ENCODE measurements at regions not wholly inside any gene's neighbourhood (a gene's known extent, or its start where the extent isn't known, plus 50 kb on each side); places are given as distances from the start of the nearest gene placed in this dataset.

DNA sequence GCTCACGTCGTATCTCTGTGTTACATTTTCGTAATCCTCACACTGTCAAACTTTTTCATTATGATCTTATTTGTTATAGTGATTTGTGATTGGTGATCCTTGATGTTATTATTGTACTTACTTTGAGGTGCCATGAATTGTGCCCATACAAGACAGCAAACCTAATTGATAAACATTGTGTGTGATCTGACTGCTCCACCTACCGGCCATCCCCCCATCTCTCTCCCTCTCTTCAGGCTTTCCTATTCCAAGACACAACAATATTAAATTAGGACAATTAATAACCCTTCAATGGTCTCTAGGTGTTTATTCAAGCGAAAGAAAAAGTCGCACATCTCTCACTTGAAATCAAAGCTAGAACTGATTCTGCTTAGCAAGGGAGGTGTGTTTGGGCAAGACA lies 349.3 kb downstream of the RBM26 start:
- H3K27ac ChIP-seq = no peak overlapping the region
- H3K4me1 ChIP-seq = no peaks in the 10 kb centered on the region
- no peaks in the 10 kb centered on the region for H3K9me3 ChIP-seq
- H3K4me2 ChIP-seq = no peak overlapping the region
- H3K36me3 ChIP-seq = no peaks in the 10 kb centered on the region
- TF ChIP-seq Cebpa-rat (IDR thresholded peaks at IDR 0.05) = no peak
- no peaks in the 10 kb centered on the region for H4K20me1 ChIP-seq
- H3K27me3 ChIP-seq = no peaks in the 10 kb centered on the region
- H3K9ac ChIP-seq = no peak overlapping the region
- H3K4me3 ChIP-seq = no peak overlapping the region

DNA sequence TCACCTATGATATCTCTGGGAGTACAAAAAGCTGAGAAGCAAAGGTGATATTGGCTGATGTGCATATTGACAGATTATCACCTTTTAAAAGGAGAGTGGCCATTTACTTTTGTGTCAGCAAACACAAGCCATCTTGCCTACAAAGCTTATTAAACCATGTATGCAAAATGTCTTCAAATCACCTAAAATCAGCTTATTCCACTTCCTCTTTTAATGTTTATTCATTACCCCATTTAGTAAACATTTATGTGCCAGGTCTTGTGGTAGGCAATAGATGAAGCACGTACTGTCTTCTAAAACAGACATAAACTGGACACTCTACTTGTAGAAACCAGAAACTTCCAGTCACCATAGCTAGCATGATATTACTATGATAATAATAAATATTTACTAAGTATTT lies 354.6 kb downstream of the RBM26 start:
- H3K4me3 ChIP-seq = no peak overlapping the region
- H3K27ac ChIP-seq = no peak overlapping the region
- no peaks in the 10 kb centered on the region for H4K20me1 ChIP-seq
- no peak for TF ChIP-seq Cebpa-rat (IDR thresholded peaks at IDR 0.05)
- no peaks in the 10 kb centered on the region for H3K9me3 ChIP-seq
- no peaks in the 10 kb centered on the region for H3K27me3 ChIP-seq
- no peak overlapping the region for H3K9ac ChIP-seq
- no peaks in the 10 kb centered on the region for H3K4me1 ChIP-seq
- no peak overlapping the region for H3K4me2 ChIP-seq
- no peaks in the 10 kb centered on the region for H3K36me3 ChIP-seq

DNA sequence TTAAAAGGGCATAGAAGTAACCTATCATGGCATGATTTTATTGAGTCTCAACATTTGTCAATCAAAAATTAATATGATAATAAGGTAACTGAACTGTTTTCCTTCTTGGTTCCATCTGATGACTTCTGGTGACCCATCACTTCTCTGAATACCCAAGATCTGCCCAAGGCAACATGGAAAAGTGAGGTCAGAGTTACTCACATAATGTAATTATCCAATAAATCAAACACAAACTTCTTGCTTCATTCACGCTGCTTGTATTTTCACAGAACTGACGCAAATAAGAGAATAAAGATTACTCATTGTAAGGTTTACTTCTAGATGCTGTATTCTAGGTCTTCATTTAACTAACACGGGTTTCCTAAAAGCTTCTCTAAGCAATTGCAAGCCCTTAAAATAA lies 361.6 kb downstream of the RBM26 start:
- Histone ChIP-seq H3K4me3 (no peak overlapping the region), H3K27me3 (no peaks in the 10 kb centered on the region), H3K9ac (no peak overlapping the region), H3K4me1 (no peaks in the 10 kb centered on the region), H3K27ac (no peak overlapping the region), H3K36me3 (no peaks in the 10 kb centered on the region), H3K9me3 (no peaks in the 10 kb centered on the region), H4K20me1 (no peaks in the 10 kb centered on the region), H3K4me2 (no peak overlapping the region)
- TF ChIP-seq Cebpa-rat (IDR thresholded peaks at IDR 0.05) = no peak

DNA sequence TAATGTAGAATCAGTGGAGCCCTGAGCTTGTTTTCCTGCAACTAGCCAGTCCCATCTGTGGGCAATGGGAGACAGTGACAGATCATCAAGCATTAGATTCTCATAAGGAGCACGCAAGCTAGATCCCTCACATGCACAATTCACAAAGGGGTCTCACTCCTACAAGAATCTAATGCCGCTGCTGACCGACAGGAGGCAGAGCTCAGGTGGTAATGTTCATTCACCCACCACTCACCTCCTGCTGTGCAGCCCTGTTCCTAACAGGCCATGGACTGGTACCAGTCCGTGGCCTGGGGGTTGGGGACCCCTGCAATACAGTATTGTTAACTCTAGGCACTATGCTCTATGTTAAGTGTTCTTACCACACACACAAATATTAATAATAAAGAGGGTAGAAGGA lies 362.8 kb downstream of the RBM26 start:
- no peaks in the 10 kb centered on the region for H4K20me1 ChIP-seq
- no peak for TF ChIP-seq Cebpa-rat (IDR thresholded peaks at IDR 0.05)
- no peaks in the 10 kb centered on the region for H3K9me3 ChIP-seq
- no peak overlapping the region for H3K4me2 ChIP-seq
- H3K4me3 ChIP-seq = no peak overlapping the region
- H3K4me1 ChIP-seq = no peaks in the 10 kb centered on the region
- no peaks in the 10 kb centered on the region for H3K36me3 ChIP-seq
- H3K27ac ChIP-seq = no peak overlapping the region
- no peaks in the 10 kb centered on the region for H3K27me3 ChIP-seq
- no peak overlapping the region for H3K9ac ChIP-seq

DNA sequence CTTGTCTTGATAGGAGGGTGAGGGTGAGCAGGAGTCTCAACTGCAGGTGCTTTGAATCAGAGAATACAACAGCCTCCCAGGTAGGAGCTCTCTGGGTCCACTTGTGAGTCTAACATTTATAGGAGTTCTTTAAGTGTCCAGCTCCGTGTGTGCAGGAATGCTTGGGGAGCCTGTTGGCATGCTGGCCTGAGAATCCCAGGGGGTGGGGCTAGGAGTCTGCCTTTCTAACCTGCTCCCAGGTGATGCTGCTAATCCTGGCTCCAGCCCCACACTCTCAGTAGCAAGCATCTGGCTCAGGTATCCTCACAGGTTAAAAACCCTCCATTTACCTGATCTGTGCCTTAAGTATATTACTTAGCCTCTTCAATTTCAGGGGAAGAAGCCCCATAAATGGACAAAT lies 368.9 kb downstream of the RBM26 start:
- Histone ChIP-seq H3K4me2 (no peak overlapping the region), H3K36me3 (no peaks in the 10 kb centered on the region), H3K9me3 (no peaks in the 10 kb centered on the region), H3K9ac (no peak overlapping the region), H3K27ac (no peak overlapping the region), H3K4me1 (no peaks in the 10 kb centered on the region), H4K20me1 (no peaks in the 10 kb centered on the region), H3K4me3 (no peak overlapping the region), H3K27me3 (no peaks in the 10 kb centered on the region)
- TF ChIP-seq Cebpa-rat (IDR thresholded peaks at IDR 0.05) = no peak

DNA sequence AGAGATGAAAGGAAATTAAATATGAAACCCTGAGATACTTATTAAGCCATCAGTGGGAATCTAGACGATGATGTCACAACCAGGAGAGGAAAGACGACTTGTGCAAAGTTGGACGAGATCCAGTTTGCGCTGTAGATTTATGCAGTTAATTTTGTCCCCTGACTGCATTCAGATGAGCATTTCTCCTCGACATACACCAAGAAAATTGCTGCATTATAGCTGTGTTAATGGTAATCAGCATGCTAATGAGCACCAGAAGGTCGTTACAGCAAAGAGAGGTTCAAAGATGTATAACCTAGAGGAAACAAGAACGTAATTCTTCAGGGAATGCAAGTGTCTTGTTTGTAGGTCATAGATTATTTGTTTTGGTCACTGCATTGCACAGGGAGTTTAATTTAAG lies 371.7 kb downstream of the RBM26 start:
- Histone ChIP-seq H3K27me3 (no peaks in the 10 kb centered on the region), H3K27ac (no peak overlapping the region), H3K4me2 (no peak overlapping the region), H3K9ac (no peak overlapping the region), H4K20me1 (no peaks in the 10 kb centered on the region), H3K36me3 (no peaks in the 10 kb centered on the region), H3K9me3 (no peaks in the 10 kb centered on the region), H3K4me1 (no peaks in the 10 kb centered on the region), H3K4me3 (no peak overlapping the region)
- no peak for TF ChIP-seq Cebpa-rat (IDR thresholded peaks at IDR 0.05)

DNA sequence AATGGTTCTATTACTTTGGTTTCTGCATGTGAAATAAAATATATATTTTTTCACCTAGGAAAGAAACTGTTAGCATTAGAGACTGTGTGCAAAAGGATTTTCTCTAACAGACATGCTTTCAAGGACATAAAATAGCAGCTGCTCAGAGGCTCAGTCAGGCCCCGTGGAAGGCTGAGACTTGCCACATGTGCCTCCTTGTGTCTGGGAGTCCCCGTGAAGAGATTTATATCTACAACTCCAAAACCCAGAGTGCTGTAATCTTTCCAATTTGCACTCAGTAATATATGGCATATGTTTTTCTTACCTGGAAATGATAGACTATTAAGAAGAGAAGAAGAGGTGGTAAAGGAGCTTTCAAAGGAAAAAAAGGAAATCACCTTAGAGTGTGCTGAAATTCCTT lies 371.6 kb upstream of the OBI1 start:
- Histone ChIP-seq H3K4me3 (no peak overlapping the region), H3K4me2 (no peak overlapping the region), H3K27ac (no peak overlapping the region), H4K20me1 (no peaks in the 10 kb centered on the region), H3K36me3 (no peaks in the 10 kb centered on the region), H3K27me3 (no peaks in the 10 kb centered on the region), H3K4me1 (no peaks in the 10 kb centered on the region), H3K9me3 (no peaks in the 10 kb centered on the region), H3K9ac (no peak overlapping the region)
- no peak for TF ChIP-seq Cebpa-rat (IDR thresholded peaks at IDR 0.05)

DNA sequence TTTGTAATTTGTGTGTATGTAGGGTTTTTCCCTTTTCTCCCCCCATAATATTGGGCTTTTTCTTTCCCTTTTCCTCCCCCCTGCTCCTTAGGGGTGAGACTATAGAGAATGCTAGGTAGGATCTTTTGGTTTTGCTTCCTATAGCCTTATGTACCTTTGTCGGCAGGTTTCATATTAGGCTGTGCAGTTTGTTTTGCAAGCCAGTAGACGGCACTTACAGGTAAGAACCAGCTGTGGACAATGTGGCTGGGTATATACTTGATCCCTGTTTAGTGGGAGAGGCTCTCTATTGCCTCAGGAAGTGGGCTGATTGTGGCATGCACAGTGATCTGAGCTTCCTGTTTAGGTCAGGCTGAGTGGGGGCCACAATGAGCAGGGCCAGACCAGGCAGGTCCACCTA lies 359.2 kb upstream of the OBI1 start:
- H4K20me1 ChIP-seq = no peaks in the 10 kb centered on the region
- TF ChIP-seq Cebpa-rat (IDR thresholded peaks at IDR 0.05) = no peak
- peaks cover 30% of the 10 kb centered on the region for H3K9me3 ChIP-seq
- H3K27me3 ChIP-seq = no peaks in the 10 kb centered on the region
- H3K27ac ChIP-seq = no peak overlapping the region
- H3K4me3 ChIP-seq = no peak overlapping the region
- no peak overlapping the region for H3K4me2 ChIP-seq
- no peaks in the 10 kb centered on the region for H3K36me3 ChIP-seq
- H3K9ac ChIP-seq = no peak overlapping the region
- no peaks in the 10 kb centered on the region for H3K4me1 ChIP-seq

DNA sequence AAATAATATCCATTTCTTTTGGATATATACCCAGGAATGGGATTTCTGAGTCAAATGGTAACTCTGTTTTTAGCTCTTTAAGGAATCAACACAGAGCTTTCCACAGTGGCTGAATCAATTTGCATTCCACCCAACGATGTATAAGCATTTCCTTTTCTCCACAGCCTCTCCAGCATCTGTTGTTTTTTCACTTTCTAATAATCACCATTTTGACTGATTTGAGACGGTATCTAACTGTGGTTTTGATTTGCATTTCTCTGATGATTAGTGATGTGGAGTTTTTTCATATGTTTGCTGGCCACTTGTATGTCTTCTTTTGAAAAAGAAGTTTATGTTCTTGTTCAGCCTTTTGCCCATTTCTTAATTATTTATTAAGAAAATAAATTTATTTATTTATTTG lies 352.2 kb upstream of the OBI1 start:
- H3K27me3 ChIP-seq = no peaks in the 10 kb centered on the region
- no peaks in the 10 kb centered on the region for H3K4me1 ChIP-seq
- H3K27ac ChIP-seq = no peak overlapping the region
- H3K36me3 ChIP-seq = no peaks in the 10 kb centered on the region
- no peak overlapping the region for H3K9ac ChIP-seq
- H3K4me2 ChIP-seq = no peak overlapping the region
- no peak for TF ChIP-seq Cebpa-rat (IDR thresholded peaks at IDR 0.05)
- no peak overlapping the region for H3K4me3 ChIP-seq
- H4K20me1 ChIP-seq = no peaks in the 10 kb centered on the region
- 0 out of 2 replicates have a peak, but pooled peaks cover 11% of the 10 kb centered on the region for H3K9me3 ChIP-seq

DNA sequence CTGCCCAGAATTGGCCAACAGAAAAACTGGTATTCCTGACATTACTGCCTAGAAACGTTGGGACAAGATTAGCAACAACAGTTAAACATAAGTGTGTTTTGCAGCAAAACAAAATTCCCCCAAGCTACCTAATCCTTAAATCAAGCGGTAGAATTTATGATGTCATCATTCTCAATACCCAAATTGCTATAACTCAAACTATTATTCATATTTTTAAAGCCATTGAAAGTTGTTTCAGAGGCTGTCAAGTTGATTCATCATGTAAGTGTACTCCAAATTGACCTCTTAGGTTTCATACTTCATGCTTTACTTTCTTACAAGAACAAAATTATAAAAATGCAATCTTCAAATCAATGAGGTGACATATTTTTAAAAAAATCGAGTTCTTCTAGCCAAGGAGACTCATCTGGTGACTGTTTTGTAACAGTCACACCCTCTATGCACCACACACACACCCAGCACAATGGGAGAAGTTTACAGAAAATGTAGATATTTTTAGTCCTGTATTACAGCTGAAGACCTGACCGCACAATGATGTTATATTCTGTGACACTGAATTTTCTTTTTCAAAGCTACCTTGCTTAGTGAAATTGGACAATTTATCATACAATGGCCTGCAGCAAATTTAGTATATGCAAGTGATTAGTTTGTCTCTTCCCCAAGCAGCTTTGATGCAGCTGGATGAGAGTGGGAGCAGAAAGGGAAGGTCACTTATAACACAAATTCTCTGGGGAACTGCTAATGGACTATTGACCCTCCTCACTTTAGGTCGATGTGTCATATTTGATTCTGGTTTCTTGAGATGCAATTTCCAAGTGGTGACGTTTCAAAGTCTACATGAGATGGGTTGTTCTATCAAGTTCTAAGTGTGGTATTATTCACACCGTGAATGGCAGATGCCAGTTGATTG lies 345.3 kb upstream of the OBI1 start:
- Histone ChIP-seq H3K27me3 (no peaks in the 10 kb centered on the region), H3K27ac (no peak overlapping the region), H4K20me1 (no peaks in the 10 kb centered on the region), H3K9ac (no peak overlapping the region), H3K4me3 (no peak overlapping the region), H3K36me3 (no peaks in the 10 kb centered on the region), H3K4me1 (no peaks in the 10 kb centered on the region), H3K4me2 (no peak overlapping the region), H3K9me3 (no peaks in the 10 kb centered on the region)
- TF ChIP-seq Cebpa-rat (IDR thresholded peaks at IDR 0.05) = no peak
